Left colon (tissue), 2 donors: ENCODE measurements at regions not wholly inside any gene's neighbourhood (a gene's known extent, or its start where the extent isn't known, plus 50 kb on each side); places are given as distances from the start of the nearest gene placed in this dataset.

Experiments used
- ATAC-seq: fragments of 200-7000 bp; cut with Tn5 transposase; one replicate; pipeline ENCODE4 v1.9.1; 2020; ENCODE audit warnings: mild to moderate bottlenecking, moderate library complexity
- DNase-seq, 2 donors: peaks; one replicate each; pipeline ENCODE4 v3.0.0-alpha.2; 2020
- intact Hi-C, 2 donors: fragments of 100-400 bp; cut with DNase I in 1 of 2; cut with micrococcal nuclease in 1 of 2; formaldehyde crosslinking; loops; one replicate each; pipeline versions ENCODE4 v1.11.2 to v1.14.0; 2022; cut with DNase I, micrococcal nuclease
- donor health status: DM: no; HTN: no; CAD: no.
- donor health status: DM: yes; HTN: yes; CAD: no.

- ATAC-seq (peak; percentile 90), DNase-seq (peak; percentile 31 to 55)
- intact Hi-C loops = no loop called here
These were observed 66.4 kb downstream of the TAC1 start for GRCh38 chr7:97798046-97799019.

- no peak for ATAC-seq
- DNase-seq = no peak
- intact Hi-C loops = no loop called here
These were observed 69.2 kb downstream of the TAC1 start for GRCh38 chr7:97801108-97801507.
